HuH-7 (cell line): ENCODE measurements at regions not wholly inside any gene's neighbourhood (a gene's known extent, or its start where the extent isn't known, plus 50 kb on each side); places are given as distances from the start of the nearest gene placed in this dataset.

Source experiments
- DNase-seq: peaks from one replicate; pipeline ENCODE4 v3.0.0; 2011; ENCODE audit warnings: low spot score

GRCh38 chr22:49483281-49483870 is 344.3 kb downstream of the BRD1 start:
- DNase-seq = no peak

GRCh38 chr22:49482811-49483210 is 344.9 kb downstream of the BRD1 start:
- no peak for DNase-seq

GRCh38 chr22:49481659-49482399 is 345.8 kb downstream of the BRD1 start:
- DNase-seq = no peak

- no peak for DNase-seq
Measured at GRCh38 chr22:49480896-49481658, 346.6 kb downstream of the BRD1 start.

GRCh38 chr22:49480331-49480730 is 347.3 kb downstream of the BRD1 start:
- no peak for DNase-seq

- no peak for DNase-seq
Measured at GRCh38 chr22:49479566-49479965, 348.1 kb downstream of the BRD1 start.

- DNase-seq = no peak
Measured at GRCh38 chr22:49476800-49477400, 350.8 kb downstream of the BRD1 start.

GRCh38 chr22:49476176-49476575 is 351.5 kb downstream of the BRD1 start:
- no peak for DNase-seq

GRCh38 chr22:49475253-49475652 is 352.4 kb downstream of the BRD1 start:
- no peak for DNase-seq

GRCh38 chr22:49473286-49473685 is 354.4 kb downstream of the BRD1 start:
- DNase-seq = no peak

GRCh38 chr22:49470741-49471503 is 356.8 kb downstream of the BRD1 start:
- DNase-seq = no peak

GRCh38 chr22:49469896-49470740 is 357.6 kb downstream of the BRD1 start:
- no peak for DNase-seq

GRCh38 chr22:49468487-49469198 is 359.0 kb downstream of the BRD1 start:
- no peak for DNase-seq

- DNase-seq = no peak
Measured at GRCh38 chr22:49466878-49467595, 360.6 kb downstream of the BRD1 start.

- no peak for DNase-seq
Measured at GRCh38 chr22:49464037-49464436, 363.6 kb downstream of the BRD1 start.

- no peak for DNase-seq
Measured at GRCh38 chr22:49462795-49463194, 364.9 kb downstream of the BRD1 start.

- no peak for DNase-seq
Measured at GRCh38 chr22:49462291-49462690, 365.4 kb downstream of the BRD1 start.

- no peak for DNase-seq
Measured at GRCh38 chr22:49461674-49462073, 366.0 kb downstream of the BRD1 start.

GRCh38 chr22:49460592-49461281 is 366.9 kb downstream of the BRD1 start:
- DNase-seq = no peak
